GM23338 (cell line): ENCODE measurements at regions not wholly inside any gene's neighbourhood (a gene's known extent, or its start where the extent isn't known, plus 50 kb on each side); places are given as distances from the start of the nearest gene placed in this dataset.

Source experiments
- CREB1 ChIP-seq: fragments of 250-450 bp; sonication (Bioruptor Pico); IDR thresholded peaks from 2 replicates; pipeline ENCODE4 v1.5.0; 2020; ENCODE audit warnings: low read depth, mild to moderate bottlenecking, moderate library complexity
- CTCF ChIP-seq, 2 experiments: fragments of 200-600 bp in 1 of 2; sonication (generic) in 1 of 2; conservative IDR thresholded peaks; 2 replicates each; pipeline versions ENCODE4 v1.5.1 to v1.6.1; 2016 to 2017; ENCODE audit warnings: antibody characterized with exemption in 2 of 2, low read depth in 2 of 2, mild to moderate bottlenecking in 2 of 2, moderate library complexity in 1 of 2
- ETS1 ChIP-seq: IDR thresholded peaks from 2 replicates; pipeline ENCODE4 v1.6.1; 2016; ENCODE audit warnings: antibody characterized with exemption
- EZH2 ChIP-seq: fragments of 200-600 bp; sonication (generic); IDR thresholded peaks from one replicate; pipeline ENCODE4 v1.8.0; 2017; ENCODE audit warnings: antibody characterized with exemption, mild to moderate bottlenecking, low read depth; ENCODE audit not compliant: unreplicated experiment
- EZH2phosphoT487 ChIP-seq: fragments of 200-600 bp; sonication (generic); IDR thresholded peaks from one replicate; pipeline ENCODE4 v1.8.1; 2018; ENCODE audit warnings: antibody characterized with exemption; ENCODE audit not compliant: unreplicated experiment
- JUNB ChIP-seq: IDR thresholded peaks from one replicate; pipeline ENCODE4 v1.6.1; 2016; ENCODE audit warnings: antibody characterized with exemption; ENCODE audit not compliant: unreplicated experiment
- NANOG ChIP-seq: IDR thresholded peaks from 2 replicates; pipeline ENCODE4 v1.6.1; 2016; ENCODE audit warnings: antibody characterized with exemption, borderline replicate concordance
- POLR2AphosphoS5 ChIP-seq: IDR thresholded peaks from 2 replicates; pipeline ENCODE4 v1.6.1; 2016; ENCODE audit warnings: antibody characterized with exemption, low read depth
- REST ChIP-seq: IDR thresholded peaks from one replicate; pipeline ENCODE4 v1.6.1; 2018; ENCODE audit warnings: antibody characterized with exemption; ENCODE audit not compliant: unreplicated experiment
- STAT1 ChIP-seq: IDR thresholded peaks from one replicate; pipeline ENCODE4 v1.6.1; 2016; ENCODE audit warnings: antibody characterized with exemption; ENCODE audit not compliant: unreplicated experiment
- ZNF114 ChIP-seq: fragments of 250-450 bp; sonication (Bioruptor Pico); IDR thresholded peaks from 2 replicates; pipeline ENCODE4 v1.5.0; 2020; ENCODE audit warnings: mild to moderate bottlenecking, moderate library complexity
- ZNF331 ChIP-seq: fragments of 250-450 bp; sonication (Bioruptor Pico); IDR thresholded peaks from 2 replicates; pipeline ENCODE4 v1.5.0; 2020; ENCODE audit warnings: low read depth, mild to moderate bottlenecking, moderate library complexity
- ZNF462 ChIP-seq: fragments of 250-450 bp; sonication (Bioruptor Pico); IDR thresholded peaks from 2 replicates; pipeline ENCODE4 v1.5.0; 2020; ENCODE audit warnings: mild to moderate bottlenecking, moderate library complexity

GRCh38 chr2:192412394-192412793 lies 217.7 kb upstream of the TMEFF2 start:
- no peak for TF ChIP-seq CTCF (conservative IDR thresholded peaks at IDR 0.05; ENCODE audit: low read depth in 2 of 2)
- TF ChIP-seq ZNF331 (CRISPR knock-in tag): no peak
- no peak for TF ChIP-seq REST
- no peak for TF ChIP-seq EZH2
- TF ChIP-seq POLR2AphosphoS5: no peak
- TF ChIP-seq ZNF114: no peak
- no peak for TF ChIP-seq EZH2phosphoT487
- no peak for TF ChIP-seq STAT1
- no peak for TF ChIP-seq JUNB
- no peak for TF ChIP-seq CREB1 (CRISPR knock-in tag)
- no peak for TF ChIP-seq NANOG
- no peak for TF ChIP-seq ZNF462 (CRISPR knock-in tag)
- no peak for TF ChIP-seq ETS1
